ENCODE measurements at regions not wholly inside any gene's neighbourhood (a gene's known extent, or its start where the extent isn't known, plus 50 kb on each side); places are given as distances from the start of the nearest gene placed in this dataset.

GRCh38 chr12:90027889-90028634 lies 319.4 kb upstream of the ATP2B1 start:
- TF ChIP-seq POLR2A (IDR thresholded peaks at IDR 0.05) (no peak), CTCF (IDR thresholded peaks at IDR 0.05 in 8 of 11, conservative IDR thresholded peaks at IDR 0.05 in 3 of 11) (no peak)

All from spleen (tissue), 7 donors.